B cell (primary cell): ENCODE measurements at regions not wholly inside any gene's neighbourhood (a gene's known extent, or its start where the extent isn't known, plus 50 kb on each side); places are given as distances from the start of the nearest gene placed in this dataset.

ENCODE experiments used
- ATAC-seq: fragments of 200-7000 bp; cut with Tn5 transposase; one replicate; pipeline ENCODE4 v1.10.0; 2021; ENCODE audit warnings: low read depth, mild to moderate bottlenecking, moderate number of reproducible peaks, moderate library complexity
- CTCF ChIA-PET: fragments of 350-600 bp; sonication (Branson Sonifier 250); formaldehyde crosslinking; loops from one replicate; lab custom pipeline; 2021; ENCODE audit warnings: antibody characterized with exemption, inconsistent platforms; lab: Charles Lee
- POLR2A ChIA-PET: fragments of 350-600 bp; sonication (Branson Sonifier 250); formaldehyde crosslinking; loops from one replicate; lab custom pipeline; 2021; ENCODE audit warnings: antibody characterized with exemption; lab: Charles Lee
- DNase-seq: peaks from one replicate; pipeline ENCODE4 v3.0.0; 2013
- H2AFZ ChIP-seq: 2 replicates; pipeline ENCODE4 v1.6.1; 2012; ENCODE audit warnings: mild to moderate bottlenecking, low read depth, low read length; ENCODE audit not compliant: insufficient read depth, poor library complexity, severe bottlenecking
- H3K27ac ChIP-seq, 2 donors: 1 replicate in 1 of 2; 2 replicates in 1 of 2; pipeline ENCODE4 v1.5.1; 2012 to 2013; ENCODE audit warnings: low read length in 2 of 2, mild to moderate bottlenecking in 2 of 2, moderate library complexity in 1 of 2
- H3K27me3 ChIP-seq, 4 experiments: fragments of 200-600 bp in 1 of 4; sonication (generic) in 1 of 4; replicated peaks in 1 of 4; 1 replicate in 2 of 4; 2 replicates in 2 of 4; pipeline versions ENCODE4 v1.6.1 to v1.7.0; 2013 to 2016; ENCODE audit warnings: low read length in 3 of 4, mild to moderate bottlenecking in 2 of 4, mixed read lengths in 1 of 4, moderate library complexity in 1 of 4; ENCODE audit not compliant: insufficient read depth in 4 of 4, control insufficient read depth in 3 of 4; ENCODE audit errors: control extremely low read depth in 1 of 4
- H3K36me3 ChIP-seq, 2 experiments: replicated peaks in 1 of 2; 1 replicate in 1 of 2; 2 replicates in 1 of 2; pipeline versions ENCODE4 v1.6.1 to v1.7.1; 2013; ENCODE audit warnings: low read length in 1 of 2; ENCODE audit not compliant: insufficient read depth in 2 of 2, control insufficient read depth in 1 of 2; ENCODE audit errors: control extremely low read depth in 1 of 2, extremely low read depth in 1 of 2
- H3K4me1 ChIP-seq, 2 donors: fragments of 200-600 bp in 1 of 2; sonication (generic) in 1 of 2; 1 replicate in 1 of 2; 2 replicates in 1 of 2; pipeline versions ENCODE4 v1.5.1 to v1.6.1; 2013 to 2017; ENCODE audit warnings: low read length in 2 of 2; ENCODE audit not compliant: control insufficient read depth in 2 of 2, insufficient read depth in 2 of 2
- H3K4me2 ChIP-seq: replicated peaks from 2 replicates; pipeline ENCODE3; 2012; ENCODE audit warnings: mild to moderate bottlenecking, low read depth, low read length; ENCODE audit not compliant: poor library complexity, severe bottlenecking
- H3K4me3 ChIP-seq, 5 experiments: fragments of 200-600 bp in 1 of 5; sonication (generic) in 1 of 5; 1 replicate in 3 of 5; 2 replicates in 2 of 5; pipeline versions ENCODE4 v1.5.1 to v1.7.0; 2011 to 2016; ENCODE audit warnings: low read length in 4 of 5, mild to moderate bottlenecking in 4 of 5, low read depth in 2 of 5, control low read depth in 1 of 5, moderate library complexity in 1 of 5; ENCODE audit not compliant: insufficient read depth in 1 of 5; ENCODE audit errors: control extremely low read depth in 1 of 5, extremely low read depth in 1 of 5
- H3K79me2 ChIP-seq: fragments of 200-600 bp; sonication (generic); one replicate; pipeline ENCODE4 v1.6.0; 2016; ENCODE audit warnings: low read length; ENCODE audit not compliant: control insufficient read depth, insufficient read depth
- H3K9ac ChIP-seq: fragments of 200-600 bp; sonication (generic); 2 replicates; pipeline ENCODE4 v1.6.1; 2017; ENCODE audit warnings: mild to moderate bottlenecking, low read length, moderate library complexity
- H3K9me3 ChIP-seq, 3 donors: one replicate each; pipeline versions ENCODE4 v1.6.1 to v1.7.1; 2013; ENCODE audit warnings: low read length in 2 of 3; ENCODE audit not compliant: control insufficient read depth in 2 of 3, insufficient read depth in 1 of 3; ENCODE audit errors: control extremely low read depth in 1 of 3
- H4K20me1 ChIP-seq: 2 replicates; pipeline ENCODE4 v1.6.0; 2012; ENCODE audit warnings: mild to moderate bottlenecking, low read length; ENCODE audit not compliant: insufficient read depth, control insufficient read depth, poor library complexity, severe bottlenecking
- H3K27ac Mint-ChIP-seq: one replicate; pipeline ENCODE4 v1.8.0; 2021; ENCODE audit warnings: mixed read lengths
- H3K27me3 Mint-ChIP-seq: one replicate; pipeline ENCODE4 v1.8.0; 2021; ENCODE audit warnings: mixed read lengths
- H3K4me1 Mint-ChIP-seq: one replicate; pipeline ENCODE4 v1.8.0; 2021; ENCODE audit warnings: mixed read lengths
- H3K4me3 Mint-ChIP-seq: one replicate; pipeline ENCODE4 v1.8.0; 2021; ENCODE audit warnings: mixed read lengths
- H3K9me3 Mint-ChIP-seq: one replicate; pipeline ENCODE4 v1.8.0; 2022; ENCODE audit warnings: mixed read lengths; ENCODE audit not compliant: insufficient read depth
- EZH2 ChIP-seq: IDR thresholded peaks from 2 replicates; pipeline ENCODE4 v1.6.1; 2012; ENCODE audit warnings: borderline replicate concordance, low read depth, mild to moderate bottlenecking, moderate library complexity, low read length; ENCODE audit not compliant: insufficient read depth, poor library complexity, severe bottlenecking
- WGBS: methylation state at CpG from one replicate; pipeline ENCODE4 v1.1.5; 2013; ENCODE audit warnings: missing lambda C conversion rate; ENCODE audit not compliant: insufficient coverage; 5-methylcytosine and 5-hydroxymethylcytosine counted together
- intact Hi-C: fragments of 100-400 bp; cut with micrococcal nuclease; formaldehyde crosslinking; loops from one replicate; pipeline ENCODE4 v1.10.0; 2022
- TF ChIP-seq, protein P1 (sequence below): fragments of 200-600 bp; IDR thresholded peaks from one replicate; pipeline ENCODE4 v1.8.0; 2022; ENCODE audit warnings: antibody characterized with exemption, mild to moderate bottlenecking

DNA sequence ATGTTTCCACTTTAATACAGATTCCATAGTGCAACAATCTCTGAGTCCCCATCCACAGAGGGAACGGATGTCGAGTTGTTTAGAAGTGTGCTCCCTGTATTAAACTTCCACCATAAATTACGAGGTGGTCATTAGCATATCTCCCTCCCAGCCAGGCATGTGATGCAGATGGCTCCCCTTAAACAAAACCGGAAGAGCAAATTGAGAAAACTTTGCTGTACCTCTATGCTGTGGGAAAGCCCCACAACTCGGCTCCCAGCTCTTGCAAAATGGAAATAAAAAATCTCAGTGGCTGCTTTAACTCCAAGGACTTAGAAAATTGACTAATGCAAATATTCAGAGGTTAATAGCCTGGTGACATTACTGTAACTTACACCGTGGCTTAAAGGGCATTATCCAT is 290.9 kb downstream of the MAF start:
- no peak overlapping the region for H3K27ac ChIP-seq
- H3K79me2 ChIP-seq: no peaks in the 10 kb centered on the region
- no peak overlapping the region for H3K4me3 ChIP-seq
- peaks cover 0 to 5% (median 0%) of the 10 kb centered on the region in 3 donors for H3K9me3 ChIP-seq
- H3K4me1 Mint-ChIP-seq: no peaks in the 10 kb centered on the region
- ATAC-seq: no peak
- H3K27me3 ChIP-seq: peaks cover 0 to 3% (median under 1%) of the 10 kb centered on the region in 4 experiments
- H3K4me2 ChIP-seq: no peak overlapping the region
- no peaks in the 10 kb centered on the region for H3K4me1 ChIP-seq
- no peaks in the 10 kb centered on the region for H4K20me1 ChIP-seq
- no peaks in the 10 kb centered on the region for H3K36me3 ChIP-seq
- no peak for DNase-seq
- H3K27me3 Mint-ChIP-seq: peaks cover 22% of the 10 kb centered on the region
- no peak overlapping the region for H2AFZ ChIP-seq
- no peak overlapping the region for H3K9ac ChIP-seq
- no peak overlapping the region for H3K4me3 Mint-ChIP-seq
- CTCF ChIA-PET: interaction anchor here (0.9 kb wide), 1 partner anchor 10 kb away, joined by 3 read pairs; no protein-coding TSS in a partner anchor
- 65% methylated on average over 4 of the region's 6 CpGs for WGBS
- H3K27ac Mint-ChIP-seq: no peak overlapping the region
- intact Hi-C loops: no loop called here
- no peaks in the 10 kb centered on the region for H3K9me3 Mint-ChIP-seq
- TF ChIP-seq, protein P1, sequence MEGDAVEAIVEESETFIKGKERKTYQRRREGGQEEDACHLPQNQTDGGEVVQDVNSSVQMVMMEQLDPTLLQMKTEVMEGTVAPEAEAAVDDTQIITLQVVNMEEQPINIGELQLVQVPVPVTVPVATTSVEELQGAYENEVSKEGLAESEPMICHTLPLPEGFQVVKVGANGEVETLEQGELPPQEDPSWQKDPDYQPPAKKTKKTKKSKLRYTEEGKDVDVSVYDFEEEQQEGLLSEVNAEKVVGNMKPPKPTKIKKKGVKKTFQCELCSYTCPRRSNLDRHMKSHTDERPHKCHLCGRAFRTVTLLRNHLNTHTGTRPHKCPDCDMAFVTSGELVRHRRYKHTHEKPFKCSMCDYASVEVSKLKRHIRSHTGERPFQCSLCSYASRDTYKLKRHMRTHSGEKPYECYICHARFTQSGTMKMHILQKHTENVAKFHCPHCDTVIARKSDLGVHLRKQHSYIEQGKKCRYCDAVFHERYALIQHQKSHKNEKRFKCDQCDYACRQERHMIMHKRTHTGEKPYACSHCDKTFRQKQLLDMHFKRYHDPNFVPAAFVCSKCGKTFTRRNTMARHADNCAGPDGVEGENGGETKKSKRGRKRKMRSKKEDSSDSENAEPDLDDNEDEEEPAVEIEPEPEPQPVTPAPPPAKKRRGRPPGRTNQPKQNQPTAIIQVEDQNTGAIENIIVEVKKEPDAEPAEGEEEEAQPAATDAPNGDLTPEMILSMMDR: no peak
- no peak for TF ChIP-seq EZH2
- POLR2A ChIA-PET: no interaction called here

DNA sequence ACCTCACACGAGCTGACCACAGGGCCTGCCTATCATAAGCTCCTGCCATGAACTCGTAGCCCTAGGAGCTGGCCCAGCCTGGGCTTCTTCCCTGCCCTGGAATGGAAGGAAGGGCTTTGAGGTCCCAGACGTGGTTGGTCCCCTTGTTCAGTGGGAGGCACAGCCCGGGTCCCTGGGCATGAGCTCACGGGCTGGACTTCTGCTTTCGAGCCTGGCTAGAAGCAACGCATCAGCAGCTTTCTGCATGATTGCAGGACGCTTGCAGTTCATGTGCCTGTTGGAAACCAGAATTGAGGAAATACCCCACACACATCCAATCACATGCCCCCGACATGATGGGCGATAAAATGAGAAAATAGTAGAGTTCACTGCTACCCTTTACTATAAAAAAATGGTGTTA is 293.3 kb downstream of the MAF start:
- H3K9ac ChIP-seq: no peak overlapping the region
- H4K20me1 ChIP-seq: no peaks in the 10 kb centered on the region
- H3K4me2 ChIP-seq: no peak overlapping the region
- POLR2A ChIA-PET: no interaction called here
- no peak overlapping the region for H3K4me3 Mint-ChIP-seq
- intact Hi-C loops: no loop called here
- H3K27me3 ChIP-seq: peaks cover 0 to 3% (median 0%) of the 10 kb centered on the region in 4 experiments
- no peak overlapping the region for H3K27ac ChIP-seq
- 68% methylated on average over 6 of the region's 10 CpGs for WGBS
- no peak overlapping the region for H2AFZ ChIP-seq
- H3K9me3 Mint-ChIP-seq: no peaks in the 10 kb centered on the region
- no peak for DNase-seq
- CTCF ChIA-PET: no interaction called here
- no peak overlapping the region for H3K4me3 ChIP-seq
- H3K27ac Mint-ChIP-seq: no peak overlapping the region
- no peaks in the 10 kb centered on the region for H3K4me1 ChIP-seq
- TF ChIP-seq, protein P1: no peak
- no peak for TF ChIP-seq EZH2
- H3K9me3 ChIP-seq: no peaks in the 10 kb centered on the region
- ATAC-seq: no peak
- H3K4me1 Mint-ChIP-seq: no peaks in the 10 kb centered on the region
- H3K36me3 ChIP-seq: no peaks in the 10 kb centered on the region
- peaks cover 18% of the 10 kb centered on the region for H3K27me3 Mint-ChIP-seq
- no peaks in the 10 kb centered on the region for H3K79me2 ChIP-seq
